HG03432 (cell line): ENCODE measurements at regions not wholly inside any gene's neighbourhood (a gene's known extent, or its start where the extent isn't known, plus 50 kb on each side); places are given as distances from the start of the nearest gene placed in this dataset.
A peak's percentile ranks its signal among the peaks of the same experiment; 100 is the strongest.
"Not testable (repeated sequence)": the region's sequence is repeated elsewhere in the genome, so short reads cannot be mapped to it uniquely, and the experiment has no call there.

Source experiments
- ATAC-seq: cut with Tn5 transposase; IDR thresholded peaks from one replicate; pipeline ENCODE4 v1.9.1; 2021; ENCODE audit warnings: mild to moderate bottlenecking, moderate library complexity; ENCODE audit not compliant: unreplicated experiment

- ATAC-seq: not testable (repeated sequence)
Measured at GRCh38 chr9:42325142-42325541, 141.7 kb downstream of the SPATA31A6 start.

GRCh38 chr9:42325561-42325960 lies 142.1 kb downstream of the SPATA31A6 start:
- not testable (repeated sequence) for ATAC-seq

- not testable (repeated sequence) for ATAC-seq
Measured at GRCh38 chr9:42326482-42326881, 143.0 kb downstream of the SPATA31A6 start.

- ATAC-seq: not testable (repeated sequence)
Measured at GRCh38 chr9:42335342-42335741, 151.9 kb downstream of the SPATA31A6 start.

GRCh38 chr9:42335984-42336657 lies 152.7 kb downstream of the SPATA31A6 start:
- ATAC-seq: not testable (repeated sequence)

- not testable (repeated sequence) for ATAC-seq
Measured at GRCh38 chr9:42338275-42338674, 154.8 kb downstream of the SPATA31A6 start.

GRCh38 chr9:42339671-42340434 lies 156.4 kb downstream of the SPATA31A6 start:
- not testable (repeated sequence) for ATAC-seq

- ATAC-seq: not testable (repeated sequence)
Measured at GRCh38 chr9:42340435-42340723, 156.9 kb downstream of the SPATA31A6 start.

- not testable (repeated sequence) for ATAC-seq
Measured at GRCh38 chr9:42341860-42342259, 158.4 kb downstream of the SPATA31A6 start.

GRCh38 chr9:42342297-42342696 lies 158.8 kb downstream of the SPATA31A6 start:
- not testable (repeated sequence) for ATAC-seq

GRCh38 chr9:42344508-42344907 lies 161.0 kb downstream of the SPATA31A6 start:
- ATAC-seq: not testable (repeated sequence)

- ATAC-seq: not testable (repeated sequence)
Measured at GRCh38 chr9:42346916-42347315, 163.5 kb downstream of the SPATA31A6 start.

GRCh38 chr9:42349181-42349580 lies 165.7 kb downstream of the SPATA31A6 start:
- not testable (repeated sequence) for ATAC-seq

GRCh38 chr9:42350412-42350811 lies 167.0 kb downstream of the SPATA31A6 start:
- ATAC-seq: not testable (repeated sequence)

- ATAC-seq: not testable (repeated sequence)
Measured at GRCh38 chr9:42357604-42358373, 174.3 kb downstream of the SPATA31A6 start.

- not testable (repeated sequence) for ATAC-seq
Measured at GRCh38 chr9:42358626-42359247, 175.3 kb downstream of the SPATA31A6 start.

- ATAC-seq: not testable (repeated sequence)
Measured at GRCh38 chr9:42364410-42365243, 181.2 kb downstream of the SPATA31A6 start.

GRCh38 chr9:42365244-42365945 lies 181.9 kb downstream of the SPATA31A6 start:
- ATAC-seq: peak; percentile 97

GRCh38 chr9:42368279-42368881 lies 184.9 kb downstream of the SPATA31A6 start:
- not testable (repeated sequence) for ATAC-seq
